Transverse colon (tissue), 3 donors: ENCODE measurements at regions not wholly inside any gene's neighbourhood (a gene's known extent, or its start where the extent isn't known, plus 50 kb on each side); places are given as distances from the start of the nearest gene placed in this dataset.

ENCODE experiments used
- EP300 ChIP-seq: sonication (generic); formaldehyde crosslinking; IDR thresholded peaks from one replicate; pipeline ENCODE4 v1.6.1; 2017; ENCODE audit warnings: antibody characterized with exemption, low read depth
- POLR2A ChIP-seq: fragments of 450-650 bp; IDR thresholded peaks from one replicate; pipeline ENCODE4 v1.6.1; 2016; ENCODE audit warnings: antibody characterized with exemption, mild to moderate bottlenecking, moderate library complexity
- POLR2AphosphoS5 ChIP-seq, 3 donors: sonication (generic); formaldehyde crosslinking; IDR thresholded peaks; one replicate each; pipeline ENCODE4 v1.6.1; 2016; ENCODE audit warnings: antibody characterized with exemption in 3 of 3

DNA sequence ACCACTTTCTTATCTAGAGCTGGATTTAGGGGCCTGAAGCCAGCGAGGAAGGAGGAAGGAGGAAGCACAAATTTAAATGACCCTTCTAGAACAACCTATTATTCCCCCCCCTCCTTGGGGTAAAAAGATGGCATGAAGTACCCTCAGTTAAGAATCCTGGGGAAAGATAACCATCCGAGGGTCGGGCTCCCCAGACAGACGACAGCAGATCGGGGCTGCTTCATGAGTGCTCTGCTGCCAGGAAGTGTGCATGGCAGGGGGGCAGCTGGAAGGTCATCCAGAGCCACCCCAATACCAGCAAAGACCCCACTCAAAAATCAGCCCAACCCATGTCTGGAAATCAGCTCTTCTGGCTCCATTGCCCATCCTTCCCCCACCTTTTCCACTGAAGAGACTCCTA lies 207.5 kb downstream of the CTTN start:
- no peak for TF ChIP-seq POLR2A
- no peak for TF ChIP-seq POLR2AphosphoS5 (IDR thresholded peaks at IDR 0.05)
- no peak for TF ChIP-seq EP300
